Ascending aorta (tissue), 2 donors: ENCODE measurements at regions not wholly inside any gene's neighbourhood (a gene's known extent, or its start where the extent isn't known, plus 50 kb on each side); places are given as distances from the start of the nearest gene placed in this dataset.
"Not testable (repeated sequence)": the region's sequence is repeated elsewhere in the genome, so short reads cannot be mapped to it uniquely, and the experiment has no call there.

Source experiments
- DNase-seq, 2 donors: peaks; one replicate each; pipeline ENCODE4 v3.0.0-alpha.2; 2019; ENCODE audit warnings: low spot score in 2 of 2
- H3K27ac ChIP-seq, 2 donors: fragments of 200-600 bp; sonication (generic); one replicate each; pipeline ENCODE4 v1.5.1; 2016 to 2017; ENCODE audit warnings: mild to moderate bottlenecking in 1 of 2
- H3K27me3 ChIP-seq: fragments of 200-600 bp; sonication (generic); one replicate; pipeline ENCODE4 v1.5.1; 2017
- H3K36me3 ChIP-seq, 2 donors: fragments of 200-600 bp; sonication (generic); one replicate each; pipeline ENCODE4 v1.5.1; 2016
- H3K4me1 ChIP-seq, 2 donors: fragments of 200-600 bp; sonication (generic); one replicate each; pipeline ENCODE4 v1.5.1; 2016 to 2017; ENCODE audit warnings: mild to moderate bottlenecking in 1 of 2
- H3K4me3 ChIP-seq, 2 donors: fragments of 200-600 bp; sonication (generic); one replicate each; pipeline ENCODE4 v1.5.1; 2016 to 2017; ENCODE audit warnings: mild to moderate bottlenecking in 1 of 2
- H3K9me3 ChIP-seq, 2 donors: fragments of 200-600 bp; sonication (generic); one replicate each; pipeline ENCODE4 v1.5.1; 2016
- CTCF ChIP-seq, 3 experiments: fragments of 200-600 bp in 2 of 3; fragments of 450-650 bp in 1 of 3; sonication (generic) in 2 of 3; IDR thresholded peaks; one replicate each; pipeline ENCODE4 v1.5.1; 2016 to 2019; ENCODE audit warnings: antibody characterized with exemption in 3 of 3, mild to moderate bottlenecking in 1 of 3, moderate library complexity in 1 of 3
- intact Hi-C: fragments of 100-400 bp; cut with DNase I; formaldehyde crosslinking; loops from one replicate; pipeline ENCODE4 v1.15.1; 2023

DNA sequence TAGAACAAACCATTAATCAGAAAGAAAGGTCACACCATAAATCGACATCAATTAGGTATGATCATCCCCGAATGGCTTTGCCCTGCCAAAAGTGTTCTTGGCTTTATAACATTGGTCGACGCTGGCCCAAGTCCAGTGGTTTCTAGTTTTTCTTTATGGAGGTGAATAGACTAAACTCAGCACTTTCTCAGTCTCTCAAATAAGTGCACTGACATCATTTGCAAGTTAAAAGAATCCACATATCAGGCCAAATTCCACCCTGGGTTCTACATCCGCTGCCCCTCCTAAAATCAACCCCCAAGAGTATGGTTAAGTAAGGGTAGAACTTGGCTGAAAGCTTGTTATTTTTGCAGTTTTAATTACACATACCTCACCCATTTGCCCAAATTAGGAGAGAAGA is 314.3 kb downstream of the C12orf75 start:
- peaks cover 6% of the 10 kb centered on the region in 2 donors for H3K4me1 ChIP-seq
- no peak for TF ChIP-seq CTCF (IDR thresholded peaks at IDR 0.05)
- H3K9me3 ChIP-seq, result no peaks in the 10 kb centered on the region
- no peaks in the 10 kb centered on the region for H3K36me3 ChIP-seq
- H3K27me3 ChIP-seq, result no peaks in the 10 kb centered on the region
- peak overlapping the region in 1 of 2 donors; percentile 36 for H3K27ac ChIP-seq
- intact Hi-C loops, result no loop called here
- no peak for DNase-seq
- no peak overlapping the region for H3K4me3 ChIP-seq

DNA sequence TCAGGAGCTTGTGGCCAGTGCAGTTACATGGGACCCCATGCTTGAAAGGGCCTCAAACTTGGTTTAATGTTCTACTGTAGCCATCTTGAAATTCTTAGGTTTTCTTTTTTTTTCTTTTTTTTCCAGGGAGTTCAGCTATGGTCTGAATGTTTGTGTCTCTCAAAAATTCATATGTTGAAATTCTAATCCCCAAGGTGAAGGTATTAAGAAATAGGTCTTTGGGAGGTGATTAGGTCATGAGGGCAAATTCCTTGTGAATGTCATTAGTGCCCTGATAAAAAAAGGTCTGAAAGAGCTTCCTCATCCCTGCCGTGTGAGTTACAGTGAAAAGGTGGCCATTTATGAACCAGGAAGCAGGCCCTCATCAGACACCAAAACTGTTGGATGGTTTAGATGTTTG is 324.1 kb downstream of the C12orf75 start:
- no peaks in the 10 kb centered on the region for H3K9me3 ChIP-seq
- no peak for TF ChIP-seq CTCF (IDR thresholded peaks at IDR 0.05)
- H3K4me3 ChIP-seq, result no peak overlapping the region
- intact Hi-C loops, result no loop called here
- H3K27me3 ChIP-seq, result no peaks in the 10 kb centered on the region
- DNase-seq, result no peak
- no peak overlapping the region for H3K27ac ChIP-seq
- no peaks in the 10 kb centered on the region for H3K36me3 ChIP-seq
- peaks cover 0 to 2% of the 10 kb centered on the region in 2 donors for H3K4me1 ChIP-seq

DNA sequence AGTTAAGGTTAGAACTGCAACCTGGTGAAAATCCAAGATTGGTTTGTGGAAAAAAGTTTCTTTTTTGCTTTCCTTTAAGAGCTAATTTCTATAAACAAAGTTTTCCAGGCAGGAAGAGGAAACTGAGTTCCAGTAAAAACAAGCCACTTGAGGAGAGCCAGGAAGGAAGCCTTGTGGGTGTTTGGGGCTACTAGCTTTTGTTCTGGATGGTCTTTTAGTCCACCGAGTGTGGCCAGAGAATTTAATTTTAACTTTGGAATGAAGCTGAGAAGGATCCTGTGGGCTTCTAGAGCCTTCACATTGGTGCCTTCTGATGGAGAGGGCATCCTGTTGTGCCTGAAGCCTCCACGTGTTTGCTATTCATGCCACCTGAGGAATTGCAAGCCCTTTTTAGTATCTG is 327.9 kb downstream of the C12orf75 start:
- H3K36me3 ChIP-seq, result no peaks in the 10 kb centered on the region
- no peak for TF ChIP-seq CTCF (IDR thresholded peaks at IDR 0.05)
- H3K27ac ChIP-seq, result peak overlapping the region; percentile 24 to 38
- H3K27me3 ChIP-seq, result no peaks in the 10 kb centered on the region
- intact Hi-C loops, result no loop called here
- no peak overlapping the region for H3K4me3 ChIP-seq
- DNase-seq, result no peak
- peaks cover 0 to 2% of the 10 kb centered on the region in 2 donors for H3K4me1 ChIP-seq
- no peaks in the 10 kb centered on the region for H3K9me3 ChIP-seq

- Histone ChIP-seq H3K9me3 (no peaks in the 10 kb centered on the region), H3K27ac (peak overlapping the region in 1 of 2 donors; percentile 38), H3K36me3 (no peaks in the 10 kb centered on the region), H3K4me3 (no peak overlapping the region), H3K27me3 (no peaks in the 10 kb centered on the region), H3K4me1 (peaks cover 0 to 2% of the 10 kb centered on the region in 2 donors)
- no peak for TF ChIP-seq CTCF (IDR thresholded peaks at IDR 0.05)
- no peak for DNase-seq
- intact Hi-C loops, result no loop called here
Observed at GRCh38 chr12:105659355-105660075, 329.0 kb downstream of the C12orf75 start.

- DNase-seq, H3K27me3 ChIP-seq, H3K4me1 ChIP-seq, H3K4me3 ChIP-seq, intact Hi-C loops, H3K9me3 ChIP-seq, H3K27ac ChIP-seq, H3K36me3 ChIP-seq: not testable (repeated sequence)
Observed at GRCh38 chr12:105664765-105665164, 334.3 kb downstream of the C12orf75 start.

DNA sequence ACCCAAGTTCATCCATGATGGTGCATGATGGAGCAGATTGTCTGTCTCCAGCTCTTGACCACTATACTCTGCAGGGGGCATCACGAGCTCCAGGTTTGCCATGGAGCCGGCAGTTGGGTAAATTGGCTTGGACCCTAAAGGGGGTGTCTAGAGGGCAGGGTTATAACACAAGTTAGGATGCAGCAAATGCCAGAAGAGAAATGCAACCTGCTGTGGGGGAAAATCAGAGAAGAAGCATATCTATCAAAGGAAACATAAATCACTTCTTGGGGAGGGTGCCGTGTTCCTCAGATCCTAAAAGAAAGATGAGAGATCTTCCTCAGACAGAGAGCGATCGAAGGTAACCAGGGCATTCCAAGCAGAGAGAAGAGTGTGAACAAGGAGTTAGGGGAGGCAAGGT is 334.9 kb downstream of the C12orf75 start:
- Histone ChIP-seq H3K9me3 (no peaks in the 10 kb centered on the region), H3K4me3 (no peak overlapping the region), H3K27ac (no peak overlapping the region), H3K27me3 (no peaks in the 10 kb centered on the region), H3K36me3 (no peaks in the 10 kb centered on the region), H3K4me1 (no peaks in the 10 kb centered on the region)
- TF ChIP-seq CTCF (IDR thresholded peaks at IDR 0.05), result no peak
- DNase-seq, result no peak
- intact Hi-C loops, result no loop called here
